ENCODE measurements at regions not wholly inside any gene's neighbourhood (a gene's known extent, or its start where the extent isn't known, plus 50 kb on each side); places are given as distances from the start of the nearest gene placed in this dataset.

GRCh38 chr18:78679613-78680260 is 299.9 kb upstream of the SALL3 start:
- no peak for TF ChIP-seq CTCF (IDR thresholded peaks at IDR 0.05)
- TF ChIP-seq POLR2A (IDR thresholded peaks at IDR 0.05): no peak
- TF ChIP-seq POLR2AphosphoS5 (IDR thresholded peaks at IDR 0.05): no peak
